Pulmonary artery endothelial cell (primary cell): ENCODE measurements at regions not wholly inside any gene's neighbourhood (a gene's known extent, or its start where the extent isn't known, plus 50 kb on each side); places are given as distances from the start of the nearest gene placed in this dataset.

ENCODE experiments used
- DNase-seq: peaks from one replicate; pipeline ENCODE4 v3.0.0-alpha.2; 2011; ENCODE audit warnings: low read depth, low spot score

DNA sequence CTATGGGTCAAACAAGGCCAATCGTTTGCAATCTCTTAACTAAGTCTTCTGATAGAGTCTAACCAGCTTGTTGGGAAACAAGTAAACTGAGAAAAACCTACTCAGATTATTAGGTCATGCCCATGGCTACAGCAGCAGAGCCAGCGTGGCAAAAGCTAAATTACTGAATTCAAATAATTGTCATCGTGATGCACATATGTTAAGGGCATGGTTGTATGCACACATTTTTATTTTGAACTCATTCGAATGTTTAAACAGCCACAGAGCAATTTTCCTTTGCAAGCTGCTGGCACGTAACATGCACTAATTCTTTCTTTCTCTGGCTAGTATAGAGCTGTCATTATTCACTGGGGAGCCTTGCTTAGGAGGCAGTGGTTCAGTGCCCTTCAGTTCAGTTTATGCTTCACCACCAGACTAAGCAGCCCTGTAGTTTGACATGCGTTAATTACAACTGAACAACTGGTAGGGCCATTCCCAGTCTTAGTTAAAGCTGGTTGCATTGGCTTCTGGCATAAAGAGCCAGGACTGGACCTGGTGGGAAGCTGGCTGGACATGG lies 396.4 kb downstream of the METTL15 start:
- no peak for DNase-seq

DNA sequence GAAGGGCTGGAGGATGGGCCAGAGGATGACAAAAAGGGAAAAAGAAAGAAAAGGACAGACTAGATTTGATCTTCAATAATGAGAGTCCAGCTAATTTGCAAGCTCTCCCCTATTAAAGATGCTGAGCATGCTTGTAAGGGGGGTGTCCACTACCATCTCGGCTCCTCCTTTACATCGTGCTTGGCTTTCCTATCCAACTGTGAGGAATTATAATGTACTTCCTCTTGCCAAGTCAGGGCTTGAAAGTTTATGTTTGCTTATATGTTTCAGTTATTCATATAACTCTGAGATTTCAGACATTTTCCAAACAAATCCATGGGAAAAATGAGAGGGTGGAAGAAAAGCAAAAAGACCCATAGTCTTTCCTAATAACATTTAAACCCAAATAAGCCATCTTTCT lies 387.1 kb downstream of the METTL15 start:
- no peak for DNase-seq

DNA sequence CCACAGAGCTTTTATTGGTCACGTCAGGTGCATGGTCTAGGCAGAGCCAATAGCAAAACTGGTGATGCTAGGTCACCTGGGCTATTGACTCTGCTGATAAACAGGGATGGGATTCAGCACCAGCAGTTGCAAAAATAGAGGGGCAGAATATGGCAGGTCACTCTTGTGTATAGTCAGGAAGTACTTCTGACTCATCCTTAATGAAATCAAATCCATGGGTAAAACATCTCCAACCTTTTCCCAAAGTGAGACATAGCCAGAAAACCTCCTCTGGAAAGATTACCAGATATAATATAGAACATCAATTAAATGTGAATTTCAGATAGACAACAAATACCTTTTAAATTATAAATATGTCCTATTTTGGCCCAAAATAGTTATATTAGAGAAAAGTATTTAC lies 383.2 kb downstream of the METTL15 start:
- no peak for DNase-seq

DNA sequence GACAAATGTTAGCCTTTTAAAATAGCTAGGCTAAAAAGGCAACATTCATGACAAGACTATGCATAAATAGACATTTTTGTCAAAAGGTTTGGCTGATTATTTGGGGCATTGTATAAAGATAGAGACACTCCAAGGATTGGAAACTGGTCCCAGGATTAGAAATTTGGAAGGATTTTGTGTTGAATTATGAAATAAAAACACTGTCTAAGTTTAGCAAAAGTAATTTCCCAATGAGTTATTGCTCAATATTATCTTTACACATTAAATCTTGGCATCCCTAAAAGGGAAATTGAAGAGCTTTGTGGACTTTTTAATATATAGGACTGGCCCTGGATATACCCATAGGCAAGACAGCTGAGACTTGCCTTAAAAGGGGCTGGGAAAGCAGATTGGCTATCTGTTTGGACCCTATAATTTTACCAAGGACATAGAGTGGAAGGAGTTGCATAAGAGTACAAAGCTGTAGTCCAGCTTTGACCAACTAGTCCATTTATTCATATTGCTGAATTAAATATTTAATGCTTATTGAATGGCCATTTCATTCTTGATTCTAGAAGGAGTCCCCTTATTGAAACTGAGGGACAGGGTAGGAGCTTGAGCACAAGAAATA lies 382.7 kb downstream of the METTL15 start:
- DNase-seq = no peak

DNA sequence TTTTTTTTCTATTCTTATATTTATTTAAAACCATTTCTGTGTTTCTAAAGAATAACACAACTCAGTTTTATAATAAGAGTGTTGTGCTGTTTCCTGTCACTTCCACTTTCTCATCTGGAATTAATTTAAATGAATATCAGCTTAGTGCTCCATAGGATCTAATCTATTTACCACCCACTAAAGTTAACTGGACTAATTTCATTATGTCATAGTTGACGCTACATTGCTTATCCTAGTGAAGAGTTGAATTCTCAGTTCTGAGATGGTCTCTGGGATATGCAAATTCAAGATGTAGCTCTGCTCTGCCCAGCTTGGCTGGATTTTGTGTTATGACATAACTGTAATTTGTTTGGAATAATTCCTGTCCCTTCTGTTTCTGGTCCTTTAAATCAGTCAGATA lies 380.1 kb downstream of the METTL15 start:
- DNase-seq = no peak

DNA sequence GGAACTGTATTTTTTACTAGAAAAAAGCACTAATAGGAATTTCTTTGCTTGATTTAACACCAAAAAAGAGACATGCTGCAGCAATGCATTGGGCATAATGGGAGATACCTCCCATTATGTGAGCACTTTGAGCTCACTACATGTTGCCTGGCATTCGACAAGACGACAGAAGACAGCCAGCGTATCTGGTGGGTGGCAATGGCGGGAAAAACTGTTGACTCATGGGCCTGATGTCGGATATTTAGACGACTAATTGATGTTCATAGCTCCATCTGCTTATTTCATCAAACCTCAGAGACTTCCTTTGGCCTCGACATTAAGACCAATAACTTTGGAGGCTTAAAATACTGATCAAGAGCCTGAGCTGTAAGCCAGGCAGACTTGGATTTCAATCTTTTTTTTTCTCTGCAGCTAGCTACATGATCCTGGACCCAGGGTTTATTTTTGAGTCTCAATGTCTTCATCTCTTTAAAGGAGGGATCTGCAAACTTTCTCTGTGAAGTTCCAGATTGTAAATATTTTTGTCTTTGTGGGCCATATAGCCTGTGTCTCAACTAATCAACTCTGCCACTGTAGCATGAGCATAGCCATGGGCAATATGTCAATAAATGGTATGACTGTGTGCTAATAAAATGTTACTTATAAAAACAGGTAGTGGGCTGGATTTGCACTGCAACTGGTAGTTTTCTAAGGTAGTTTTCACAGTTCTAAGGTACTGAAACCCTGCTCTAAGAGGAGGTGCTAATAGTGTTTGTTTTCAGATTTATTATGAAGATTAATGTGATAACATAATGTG lies 375.1 kb downstream of the METTL15 start:
- DNase-seq = no peak

DNA sequence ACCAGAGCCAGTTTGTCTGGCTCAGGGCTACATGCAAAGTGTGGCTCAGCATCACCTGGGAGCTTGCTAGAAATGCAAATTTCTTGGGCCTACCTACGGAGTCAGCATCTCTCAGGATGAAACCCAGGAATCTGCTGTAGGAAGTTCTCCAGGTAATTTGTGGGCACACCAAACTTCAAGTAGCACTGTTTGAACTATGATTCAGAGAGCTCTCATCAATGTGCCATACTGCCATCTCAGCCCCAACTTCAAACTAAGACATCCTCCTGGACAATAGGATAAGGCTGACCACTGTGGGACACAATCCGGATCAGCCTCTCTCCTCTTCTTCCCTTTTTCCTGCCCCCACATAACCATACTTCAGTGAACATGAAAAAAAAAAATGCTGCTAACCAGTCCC lies 374.5 kb downstream of the METTL15 start:
- no peak for DNase-seq

DNA sequence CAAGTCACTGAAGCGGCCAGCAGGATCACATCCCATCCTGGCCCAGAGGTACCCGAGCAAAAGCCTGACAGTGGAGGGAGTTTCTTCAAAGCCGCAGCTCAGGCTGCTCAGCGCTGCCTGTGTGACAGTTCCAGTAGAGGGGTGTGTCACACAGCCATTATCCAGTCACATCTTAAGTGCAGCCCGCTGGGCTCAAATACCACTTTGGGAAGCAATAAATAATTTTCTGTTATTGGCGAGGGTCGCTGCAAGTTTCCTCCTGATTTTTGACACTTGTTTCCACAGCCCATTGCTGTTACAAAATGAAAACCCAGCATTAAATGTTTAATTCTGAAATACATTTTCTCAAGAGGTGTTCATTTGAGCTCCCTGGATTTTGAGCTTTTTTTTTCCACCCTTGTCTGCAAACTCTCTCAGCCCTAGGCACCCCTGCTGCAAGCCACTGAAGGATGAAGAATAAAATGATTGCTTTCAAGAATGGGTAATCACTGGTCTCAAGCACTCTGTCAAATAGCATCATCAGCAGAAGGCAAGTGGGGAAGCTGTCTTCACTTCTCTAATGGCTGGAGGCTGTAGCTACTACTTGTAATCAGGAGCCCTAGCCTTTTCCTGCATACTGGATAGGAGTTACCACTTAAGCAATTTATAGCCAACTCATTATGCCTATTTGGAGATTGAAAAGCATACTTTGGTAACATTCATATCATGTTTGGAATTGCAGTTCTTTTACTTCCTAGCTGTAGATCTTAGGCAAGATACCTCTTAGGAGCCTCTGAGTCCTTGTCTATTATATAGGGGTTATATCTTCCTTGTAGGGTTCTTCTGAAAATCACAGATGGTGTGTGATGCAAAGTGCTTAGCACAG lies 373.7 kb downstream of the METTL15 start:
- DNase-seq = no peak

DNA sequence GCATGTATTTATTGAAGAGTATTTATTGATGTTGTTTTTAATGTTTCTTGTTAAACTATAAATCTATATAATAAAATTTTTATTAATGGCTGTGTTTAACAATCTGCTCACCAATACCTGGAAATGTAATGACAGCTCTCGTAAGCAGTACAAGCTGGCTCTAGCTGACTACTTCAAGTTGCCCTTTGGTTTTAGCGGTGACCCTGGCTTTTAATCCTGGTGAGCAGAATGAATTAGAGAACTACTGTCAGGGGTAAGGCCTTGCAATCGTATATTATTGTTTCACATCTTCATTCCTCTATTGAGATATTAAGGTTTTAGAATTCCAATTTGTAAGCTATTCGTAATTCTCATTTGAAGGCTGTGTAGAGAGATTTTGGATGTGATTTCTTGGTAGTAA lies 372.2 kb downstream of the METTL15 start:
- no peak for DNase-seq

DNA sequence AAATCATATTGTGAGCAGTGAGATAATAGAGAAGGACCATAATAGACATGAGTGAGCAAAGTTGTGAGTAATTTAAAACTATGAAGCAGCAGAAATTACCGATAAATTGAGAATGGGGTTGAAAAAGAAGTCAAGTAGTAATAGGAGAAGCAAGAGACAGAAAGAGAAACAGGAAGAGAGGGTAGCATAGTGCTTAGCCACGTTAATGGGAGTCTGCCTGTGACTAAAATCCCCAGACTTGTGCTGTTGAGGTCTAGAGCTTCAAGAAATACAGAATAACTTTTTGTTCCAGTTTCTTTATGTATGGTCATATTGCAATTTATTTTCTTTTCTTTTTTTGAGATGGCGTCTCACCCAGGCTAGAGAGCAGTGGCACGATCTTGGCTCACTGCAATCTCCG lies 368.7 kb downstream of the METTL15 start:
- no peak for DNase-seq

DNA sequence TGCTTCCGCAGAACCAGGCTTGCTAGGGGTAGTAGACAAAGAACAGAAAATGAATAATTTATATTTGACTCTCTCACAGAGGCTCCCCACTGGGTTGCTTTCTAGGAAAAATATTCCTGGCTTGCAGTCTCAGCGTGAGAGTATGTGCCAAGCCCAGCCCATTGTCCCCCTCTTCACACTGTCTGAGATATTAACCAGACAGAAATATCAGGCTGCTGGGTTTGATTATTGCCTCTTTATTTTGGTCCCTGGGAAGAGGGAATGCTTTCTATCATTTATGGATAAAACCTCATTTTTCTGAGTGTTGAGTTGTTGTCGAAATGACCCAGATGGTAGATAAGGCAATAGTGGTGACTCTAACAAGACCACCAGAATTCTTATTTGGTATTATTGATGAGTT lies 367.9 kb downstream of the METTL15 start:
- no peak for DNase-seq

DNA sequence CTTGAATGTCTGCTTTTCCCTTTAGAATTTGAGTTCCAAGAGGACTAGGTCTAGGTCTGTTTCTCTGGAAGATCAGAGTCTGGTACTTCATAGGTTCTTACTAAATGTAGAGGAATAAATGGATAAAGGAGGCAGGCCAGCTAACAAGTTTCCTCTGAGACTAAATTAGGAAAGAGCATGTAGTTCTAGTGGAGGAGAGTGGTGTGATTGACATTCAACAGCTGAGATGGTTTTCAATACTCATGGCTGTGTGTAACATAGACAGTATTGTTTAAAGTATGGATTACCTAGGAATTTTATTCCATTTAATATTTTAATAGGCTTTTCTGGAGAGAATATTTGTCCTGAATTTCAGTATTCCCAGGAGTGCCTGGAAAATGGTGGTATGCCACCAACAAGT lies 364.7 kb downstream of the METTL15 start:
- no peak for DNase-seq

DNA sequence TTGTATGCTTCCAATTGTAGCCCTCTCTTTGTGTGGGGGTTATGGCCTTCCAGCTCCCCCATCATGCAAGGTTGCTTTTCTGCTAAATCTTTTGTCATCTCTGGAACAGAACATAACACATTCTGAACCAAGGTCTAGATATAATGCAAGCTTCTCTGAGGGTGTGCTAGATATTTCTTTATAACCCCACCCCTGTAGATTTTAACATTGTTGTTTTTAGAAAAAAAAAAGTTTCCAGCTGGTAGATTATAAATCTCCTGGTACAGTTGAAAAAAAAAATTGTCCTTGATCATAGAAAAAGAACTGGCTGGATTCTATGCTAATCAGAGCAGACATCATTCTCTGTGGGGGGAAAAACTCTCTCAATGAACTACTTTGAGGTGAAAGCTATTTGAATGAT lies 363.3 kb downstream of the METTL15 start:
- no peak for DNase-seq

DNA sequence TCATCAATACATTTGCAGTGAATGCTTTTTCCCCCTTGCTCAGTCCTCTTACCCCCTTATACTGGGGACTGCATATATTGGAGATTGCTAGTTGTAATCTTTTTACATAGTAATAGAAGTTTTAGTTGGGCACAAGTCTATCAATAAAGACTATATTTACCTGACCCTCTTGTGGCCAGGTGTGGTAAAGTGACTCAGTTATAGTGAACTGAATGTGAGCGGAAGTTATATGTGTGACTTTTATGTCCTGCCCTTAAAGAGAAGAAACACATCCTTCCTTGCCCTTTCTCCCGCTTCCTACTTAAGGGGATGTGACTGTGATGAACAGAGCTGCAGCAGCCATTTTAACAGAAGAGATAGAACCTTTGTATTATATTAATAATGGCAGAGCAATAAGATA lies 362.0 kb downstream of the METTL15 start:
- no peak for DNase-seq

DNA sequence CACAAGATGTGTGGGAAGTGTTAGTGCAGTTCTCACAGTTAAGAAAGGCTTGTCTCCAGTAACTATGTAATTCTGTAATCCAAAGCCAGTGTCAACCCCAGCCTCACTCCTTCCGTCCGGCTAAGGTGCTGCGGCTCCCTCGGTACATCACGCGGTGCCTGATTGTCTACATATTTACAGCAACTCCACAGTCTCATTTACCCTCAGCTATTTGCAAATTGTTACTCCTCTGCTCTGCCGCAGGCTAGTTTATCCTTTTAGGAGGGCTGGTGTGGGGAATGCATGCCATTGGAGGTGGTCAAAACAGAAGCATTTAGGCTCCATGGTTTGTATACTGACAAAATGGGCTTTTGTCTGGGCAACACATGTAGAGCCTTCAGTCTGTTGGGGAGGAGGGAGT lies 358.3 kb downstream of the METTL15 start:
- DNase-seq = no peak

DNA sequence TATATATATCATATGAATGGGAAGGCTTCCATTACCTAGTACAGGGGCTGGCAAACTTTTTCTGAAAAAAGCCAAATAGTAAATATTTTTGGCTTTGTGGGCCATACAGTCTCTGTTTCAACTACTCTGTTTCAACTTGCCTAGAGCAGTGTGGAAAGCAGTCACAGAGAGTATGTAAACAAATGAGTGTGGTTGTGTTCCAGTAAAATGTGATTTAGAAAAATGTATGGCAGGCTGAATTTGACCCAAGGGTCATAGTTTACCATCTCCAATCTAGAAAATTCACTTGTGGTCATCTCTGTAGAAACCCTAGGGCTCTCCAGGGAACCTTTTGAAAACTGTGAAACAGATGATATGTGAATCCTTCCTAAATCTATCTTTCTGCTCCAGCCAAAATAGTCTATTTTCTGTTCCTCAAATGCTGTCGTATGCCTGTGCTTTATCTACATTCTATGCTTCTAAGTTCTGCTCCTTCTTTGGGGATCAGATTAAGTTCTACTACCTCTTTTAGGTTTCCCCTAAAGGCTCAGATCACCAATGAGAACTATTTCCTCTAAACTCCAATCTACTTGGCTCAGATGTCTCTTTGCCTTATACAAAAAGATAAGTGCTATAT lies 356.2 kb downstream of the METTL15 start:
- DNase-seq = no peak

DNA sequence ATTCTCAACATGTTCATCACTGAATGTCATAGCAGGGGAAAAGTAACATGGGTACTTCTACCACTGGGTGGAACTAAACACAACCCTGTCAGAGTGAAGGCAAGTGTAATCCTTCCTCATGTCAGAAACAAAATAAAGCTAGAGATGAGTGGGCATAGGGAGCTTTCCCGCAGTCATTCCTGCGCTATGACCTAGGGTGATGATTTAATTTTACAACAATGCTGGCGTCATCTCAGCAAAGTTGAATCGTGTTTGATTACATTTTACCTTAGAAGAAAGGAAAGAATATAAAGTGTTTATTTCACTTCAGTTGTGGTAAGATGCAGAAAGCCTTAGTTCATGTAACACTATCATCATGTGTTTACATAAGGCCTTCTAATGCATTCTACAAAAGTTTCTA lies 355.6 kb downstream of the METTL15 start:
- no peak for DNase-seq

DNA sequence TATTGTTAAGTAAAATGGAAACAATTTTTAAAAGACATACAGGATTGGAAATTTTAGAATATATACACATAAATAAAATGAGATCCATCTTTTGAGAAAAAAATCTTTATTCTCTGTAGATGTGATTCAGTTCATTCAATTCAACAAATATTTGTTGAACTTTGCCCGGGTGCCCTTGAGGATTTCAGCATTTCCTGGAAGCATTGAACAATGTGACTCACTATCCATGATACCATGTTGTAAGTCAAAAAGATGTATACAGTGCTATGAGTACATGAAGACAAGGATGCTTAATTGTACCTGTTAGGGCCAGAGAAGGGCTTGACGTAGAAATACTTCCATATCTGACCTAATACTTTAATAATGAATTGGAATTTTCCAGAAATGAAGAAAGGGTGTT lies 353.7 kb downstream of the METTL15 start:
- DNase-seq = no peak

DNA sequence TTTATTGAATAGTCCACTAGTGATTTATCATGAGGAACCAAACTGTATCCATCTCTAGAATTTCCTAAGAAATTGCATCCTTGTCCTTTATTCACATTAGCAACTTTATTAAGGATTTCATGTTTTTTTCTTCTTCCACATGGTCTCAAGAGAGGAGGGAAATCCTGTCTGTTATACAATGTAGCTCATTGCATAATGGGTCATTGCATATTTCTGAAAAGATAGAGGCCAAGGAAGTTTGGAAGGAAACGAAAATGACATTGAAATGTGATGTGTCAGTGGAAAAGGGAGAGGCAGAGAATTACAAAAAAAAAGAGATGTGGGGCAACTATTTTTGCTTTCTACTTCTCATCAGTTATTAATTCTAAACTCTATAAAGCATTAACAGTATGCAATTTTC lies 353.1 kb downstream of the METTL15 start:
- DNase-seq = no peak

DNA sequence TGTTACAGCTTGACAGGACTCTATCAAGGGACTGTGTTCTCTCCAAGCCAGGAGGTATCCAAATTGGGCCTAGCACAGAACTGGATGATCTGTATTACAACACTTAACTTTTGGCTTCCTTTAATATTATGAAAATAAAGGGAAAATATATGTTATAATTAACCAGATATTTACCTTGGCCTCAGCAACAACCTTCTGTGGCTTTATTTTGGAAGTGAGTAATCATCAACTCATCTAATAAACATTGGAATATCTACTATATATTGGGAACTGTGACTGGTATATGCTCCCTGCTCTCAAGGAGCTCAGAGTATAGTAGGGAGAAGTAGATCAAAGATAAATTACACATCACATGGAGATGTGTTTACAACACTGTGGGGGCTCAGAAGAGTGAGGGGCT lies 352.2 kb downstream of the METTL15 start:
- DNase-seq = no peak

DNA sequence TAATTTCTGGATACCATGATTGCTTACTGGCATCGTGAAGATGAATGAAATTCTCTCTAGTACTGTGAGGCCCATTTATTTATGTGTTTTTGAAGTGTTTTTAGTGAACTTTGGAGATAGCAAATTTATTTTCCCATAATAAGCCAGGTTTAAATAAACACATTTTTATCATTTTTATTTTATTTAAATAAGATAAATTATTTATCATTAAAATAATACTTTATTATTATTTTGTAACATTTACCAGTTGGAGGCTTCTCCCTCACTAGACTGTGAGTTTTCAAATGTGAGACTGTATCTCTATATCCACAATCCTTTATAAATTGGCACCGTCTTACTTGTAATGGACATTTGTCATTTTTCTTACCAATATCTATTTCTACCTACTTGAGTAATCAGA lies 351.7 kb downstream of the METTL15 start:
- DNase-seq = no peak
